ENCODE measurements at regions not wholly inside any gene's neighbourhood (a gene's known extent, or its start where the extent isn't known, plus 50 kb on each side); places are given as distances from the start of the nearest gene placed in this dataset.

DNA sequence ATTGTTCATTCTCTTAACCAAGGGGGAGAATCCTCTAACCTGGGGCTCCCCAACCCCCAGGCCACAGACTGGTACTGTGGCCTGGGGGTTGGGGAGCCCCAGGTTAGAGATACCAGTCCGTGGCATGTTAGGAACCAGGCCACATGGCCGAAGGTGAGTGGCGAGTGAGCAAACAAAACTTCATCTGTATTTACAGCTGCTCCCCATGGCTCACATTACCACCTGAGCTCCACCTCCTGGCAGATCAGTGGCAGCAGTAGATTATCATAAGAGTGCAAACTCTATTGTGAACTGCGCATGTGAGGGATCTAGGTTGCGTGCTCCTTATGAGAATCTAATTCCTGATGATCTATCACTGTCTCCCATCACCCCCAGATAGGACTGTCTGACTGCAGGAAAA lies 957.2 kb upstream of the PRKX start:
- Histone ChIP-seq H3K14ac (replicated peaks; ENCODE audit: low read depth, low read length) (no peak overlapping the region), H2AK5ac (ENCODE audit: low read depth, low read length) (no peak overlapping the region), H3K4me1 (ENCODE audit: control insufficient read depth, insufficient read depth, low read length) (no peaks in the 10 kb centered on the region), H3K18ac (ENCODE audit: low read depth, low read length) (no peak overlapping the region), H4K20me1 (ENCODE audit: insufficient read depth, low read length) (no peaks in the 10 kb centered on the region), H3K56ac (ENCODE audit: extremely low read depth, insufficient read depth, low read length) (no peak overlapping the region), H3K36me3 (ENCODE audit: control insufficient read depth, insufficient read depth, low read length) (no peaks in the 10 kb centered on the region), H3K4me3 (ENCODE audit: insufficient read depth, low read depth, low read length) (no peak overlapping the region), H2AK9ac (replicated peaks; ENCODE audit: low read depth, low read length, poor library complexity) (no peak overlapping the region), H2BK15ac (ENCODE audit: low read depth, low read length) (no peak overlapping the region), H3K23ac (ENCODE audit: low read depth, low read length) (no peak overlapping the region), H4K8ac (ENCODE audit: low read depth in 2 of 2, low read length in 2 of 2) (no peak overlapping the region), H2BK20ac (ENCODE audit: low read depth, low read length) (no peak overlapping the region), H2AFZ (replicated peaks; ENCODE audit: low read length, poor library complexity) (no peak overlapping the region), H3K79me1 (ENCODE audit: low read depth in 1 of 2, low read length in 2 of 2) (no peaks in the 10 kb centered on the region), H3K9ac (ENCODE audit: low read depth, low read length) (no peak overlapping the region), H3K9me3 (ENCODE audit: control insufficient read depth, insufficient read depth, low read length) (0 out of 2 replicates have a peak, but pooled peaks cover 5% of the 10 kb centered on the region), H2BK5ac (ENCODE audit: low read depth, low read length, poor library complexity, severe bottlenecking) (no peak overlapping the region), H3K27me3 (ENCODE audit: control insufficient read depth, insufficient read depth, low read length) (no peaks in the 10 kb centered on the region), H2BK120ac (ENCODE audit: low read depth, low read length) (no peak overlapping the region), H4K5ac (ENCODE audit: low read depth, low read length) (no peak overlapping the region), H4K91ac (ENCODE audit: insufficient read depth, low read depth, low read length) (no peak overlapping the region), H3K27ac (ENCODE audit: insufficient read depth, low read length) (no peak overlapping the region), H3K9me1 (ENCODE audit: insufficient read depth, low read length) (no peaks in the 10 kb centered on the region), H3K4me2 (ENCODE audit: low read depth, low read length) (no peak overlapping the region), H3K4ac (ENCODE audit: low read depth, low read length) (no peak overlapping the region)
- ChIA-PET CTCF (no interaction called here), POLR2A (ENCODE audit: unreplicated experiment) (no interaction called here)
- dilution Hi-C loops (cut with HindIII; ENCODE audit: low sequenced_read_pairs, unreplicated experiment) (no loop called here), in situ Hi-C loops (cut with MboI; ENCODE audit: low sequenced_read_pairs) (no loop called here), intact Hi-C loops (cut with micrococcal nuclease) (loop anchor here (10.0 kb wide), 1 partner anchor 516 kb away; no protein-coding TSS in a partner anchor)
- ATAC-seq (ENCODE audit: low read depth) (no peak), DNase-seq (no peak)
- WGBS, 2 experiments (ENCODE audit: extremely low coverage in 2 of 2, insufficient read length in 1 of 2): no CpG with 5 or more reads among the region's 5 CpGs
- TF ChIP-seq SMC3 (IDR thresholded peaks at IDR 0.05; ENCODE audit: low read depth, low read length) (no peak), RFX5 (IDR thresholded peaks at IDR 0.05; ENCODE audit: low read depth, low read length) (no peak), MAFK (IDR thresholded peaks at IDR 0.05; ENCODE audit: low read depth, low read length) (no peak), POLR2A (IDR thresholded peaks at IDR 0.05; ENCODE audit: low read depth, low read length) (no peak)
- BruUV-seq (replicated peaks): no TSS peak

All from IMR-90 (cell line).